Right ventricle myocardium inferior (tissue), 1 donor: ENCODE measurements at regions not wholly inside any gene's neighbourhood (a gene's known extent, or its start where the extent isn't known, plus 50 kb on each side); places are given as distances from the start of the nearest gene placed in this dataset.

Experiments used
- ATAC-seq: fragments of 200-7000 bp; cut with Tn5 transposase; one replicate; pipeline ENCODE4 v1.9.1; 2020; ENCODE audit warnings: mild to moderate bottlenecking, moderate library complexity
- DNase-seq: peaks from one replicate; pipeline ENCODE4 v3.0.0; 2021; ENCODE audit errors: missing footprints
- intact Hi-C: fragments of 100-400 bp; cut with DNase I; formaldehyde crosslinking; loops from one replicate; pipeline ENCODE4 v1.11.0; 2022
- donor health status: DM: no; HTN: yes; CAD: no; lungs with severe emphysema.

DNA sequence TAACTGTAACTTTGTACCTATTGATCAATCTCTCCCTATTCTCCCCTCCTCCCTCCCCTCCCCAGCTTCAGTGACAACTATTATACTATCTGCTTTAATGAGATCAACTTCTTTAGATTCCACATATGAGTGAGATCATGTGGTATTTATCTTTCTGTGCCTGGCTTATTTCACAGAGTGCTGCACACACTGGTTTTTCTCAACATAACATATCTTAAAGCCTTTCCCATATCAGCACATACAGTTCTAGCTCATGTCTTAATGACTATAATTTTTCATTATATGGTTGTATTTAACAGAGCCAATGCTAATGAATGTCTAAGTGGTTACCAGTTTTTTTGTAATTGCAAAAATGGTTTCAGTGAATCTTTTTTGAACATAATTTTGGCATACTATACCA, 340.3 kb upstream of the DDI1 start:
- DNase-seq: no peak
- intact Hi-C loops: no loop called here

DNA sequence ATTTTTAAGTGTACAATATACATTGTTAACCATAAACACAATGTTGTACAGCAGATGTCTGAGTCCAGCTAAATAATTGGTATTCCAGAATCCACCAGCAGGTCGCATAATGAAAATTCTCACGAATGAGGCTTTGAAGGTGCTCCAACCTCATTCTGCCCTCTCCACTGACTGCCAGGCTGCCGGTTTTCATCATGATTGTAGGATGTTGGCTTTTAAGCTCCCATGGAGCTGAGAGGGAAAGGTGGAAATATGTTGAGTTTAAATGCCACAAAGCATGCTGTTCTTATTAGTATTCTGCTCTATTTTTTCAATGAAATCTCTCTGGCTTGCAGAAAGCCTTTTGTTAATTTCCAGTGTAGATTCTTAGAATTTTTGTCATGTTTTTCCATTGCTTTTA, 337.2 kb upstream of the DDI1 start:
- no peak for ATAC-seq

More for the DNA sequence above, 340.3 kb upstream of the DDI1 start:
- ATAC-seq: no peak

DNA sequence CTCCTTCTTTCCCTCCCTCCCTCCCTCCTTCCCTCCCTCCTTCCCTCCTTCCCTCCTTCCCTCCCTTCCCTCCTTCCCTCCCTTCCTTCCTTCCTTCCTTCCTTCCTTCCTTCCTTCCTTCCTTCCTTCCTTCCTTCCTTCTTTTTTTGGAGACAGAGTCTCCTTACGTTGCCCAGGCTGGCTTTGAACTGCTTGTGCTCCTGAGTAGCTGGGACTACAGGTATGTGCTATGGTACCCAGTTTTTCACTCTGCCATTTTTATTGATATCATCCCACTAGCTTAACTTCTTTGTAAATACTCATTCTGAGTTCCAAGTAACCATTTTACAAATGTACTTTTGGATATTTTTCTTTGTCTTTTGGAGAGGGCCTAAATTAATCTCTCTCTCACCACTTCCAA, 336.8 kb upstream of the DDI1 start:
- DNase-seq (no peak), ATAC-seq (no peak)
- intact Hi-C loops: loop anchor here (10.0 kb wide), 1 partner anchor 75 kb away; no protein-coding TSS in a partner anchor

More for the DNA sequence above, 337.2 kb upstream of the DDI1 start:
- no peak for DNase-seq
- intact Hi-C loops: no loop called here

DNA sequence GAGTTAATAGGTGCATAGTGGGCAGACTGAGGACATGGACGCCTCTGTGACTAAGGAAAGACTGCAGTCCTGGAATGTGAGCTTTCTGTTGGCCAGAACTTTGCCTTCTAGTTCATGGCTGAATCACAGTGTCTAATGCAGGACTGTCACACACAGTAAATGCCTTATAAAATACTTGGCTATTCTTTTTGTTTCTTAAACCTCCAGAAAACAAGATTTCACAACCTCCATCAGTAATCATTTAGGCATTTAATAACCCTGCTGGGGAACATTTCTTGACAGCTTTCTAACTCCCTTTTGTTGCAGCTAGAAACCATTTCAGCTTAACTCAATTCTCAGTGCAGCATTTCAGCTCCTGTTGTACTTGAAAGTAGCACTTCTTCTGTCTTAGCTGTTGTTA, 335.8 kb upstream of the DDI1 start:
- DNase-seq (no peak), ATAC-seq (peak; percentile 87)
- intact Hi-C loops: loop anchor here (10.0 kb wide), 1 partner anchor 74 kb away; no protein-coding TSS in a partner anchor

DNA sequence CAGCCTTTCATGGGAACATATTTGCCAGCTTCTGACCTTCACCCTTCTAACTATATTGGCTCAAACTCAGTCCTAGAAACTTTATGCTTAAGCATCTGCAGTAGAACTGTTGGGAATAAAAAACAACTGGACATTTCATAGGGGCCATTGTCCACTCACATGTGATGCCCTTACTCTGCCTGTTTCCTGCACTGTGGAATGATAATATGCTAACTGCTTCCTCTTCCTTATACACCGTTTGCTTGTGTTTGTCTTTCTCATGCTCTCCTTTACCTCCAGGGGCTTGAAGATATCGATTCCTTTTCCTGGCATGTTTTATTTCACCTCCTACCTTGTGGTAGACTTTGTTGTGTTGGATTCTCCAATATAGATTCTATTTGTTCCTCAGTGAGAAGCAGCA, 333.0 kb upstream of the DDI1 start:
- ATAC-seq (no peak), DNase-seq (no peak)
- intact Hi-C loops: loop anchor here (10.0 kb wide), 1 partner anchor 71 kb away; no protein-coding TSS in a partner anchor

DNA sequence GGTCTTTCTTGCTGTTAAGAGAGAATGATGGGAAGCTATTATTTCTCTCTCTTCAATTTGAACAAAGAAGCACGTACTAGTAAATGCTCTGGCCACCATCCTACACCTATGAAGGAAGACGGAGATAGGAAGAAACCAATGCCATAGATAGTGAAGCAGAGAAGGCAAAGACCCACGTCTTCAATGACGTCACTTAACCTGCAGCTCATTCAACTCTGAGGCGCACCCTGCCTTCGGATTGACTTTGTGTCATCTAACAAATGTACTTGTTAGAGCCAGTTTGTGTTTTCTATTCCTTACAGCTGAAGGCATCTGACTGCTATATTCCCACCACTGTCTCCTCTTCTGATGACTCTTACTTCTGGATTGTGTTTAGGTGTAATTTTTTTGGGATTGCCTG, 332.5 kb upstream of the DDI1 start:
- ATAC-seq: no peak
- DNase-seq: no peak
- intact Hi-C loops: loop anchor here (10.0 kb wide), 1 partner anchor 71 kb away; no protein-coding TSS in a partner anchor

DNA sequence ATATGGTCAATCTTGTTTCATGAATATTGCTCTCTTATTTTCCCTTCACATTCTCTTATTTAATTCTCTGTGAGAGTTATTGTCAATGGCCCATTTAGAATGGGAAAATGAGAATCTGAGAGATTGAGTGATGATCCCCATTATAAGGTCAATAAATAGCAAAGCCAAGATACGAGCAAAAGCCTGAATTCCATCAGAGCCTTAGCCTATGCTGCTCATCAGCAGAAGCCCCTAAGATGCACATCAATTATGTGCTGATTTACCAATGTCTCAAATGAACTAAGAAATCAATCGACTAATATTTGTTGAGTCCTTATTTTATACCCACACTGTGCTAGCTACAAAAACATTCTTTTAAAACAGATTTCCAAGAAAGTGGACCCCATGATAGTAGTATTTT, 330.8 kb upstream of the DDI1 start:
- no peak for ATAC-seq
- intact Hi-C loops: loop anchor here (10.0 kb wide), 1 partner anchor 69 kb away; no protein-coding TSS in a partner anchor
- DNase-seq: no peak

DNA sequence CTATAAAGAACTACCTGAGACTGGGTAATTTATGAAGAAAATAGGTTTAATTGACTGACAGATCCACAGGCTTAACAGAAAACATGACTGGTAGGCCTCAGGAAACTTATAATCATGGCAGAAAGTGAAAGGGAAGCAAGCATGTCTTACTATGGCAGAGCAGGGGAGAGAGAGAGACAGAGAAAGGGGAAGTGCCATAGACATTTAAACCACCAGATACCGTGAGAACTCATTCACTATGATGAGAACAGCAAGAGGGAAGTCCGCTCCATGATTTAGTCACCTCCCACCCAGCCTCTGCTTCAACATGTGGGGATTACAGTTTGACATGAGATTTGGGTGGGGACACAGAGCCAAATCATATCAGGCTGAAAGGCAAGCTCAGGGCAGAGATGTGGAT, 327.1 kb upstream of the DDI1 start:
- DNase-seq (no peak), ATAC-seq (no peak)
- intact Hi-C loops: loop anchor here (10.0 kb wide), 1 partner anchor 65 kb away; no protein-coding TSS in a partner anchor

DNA sequence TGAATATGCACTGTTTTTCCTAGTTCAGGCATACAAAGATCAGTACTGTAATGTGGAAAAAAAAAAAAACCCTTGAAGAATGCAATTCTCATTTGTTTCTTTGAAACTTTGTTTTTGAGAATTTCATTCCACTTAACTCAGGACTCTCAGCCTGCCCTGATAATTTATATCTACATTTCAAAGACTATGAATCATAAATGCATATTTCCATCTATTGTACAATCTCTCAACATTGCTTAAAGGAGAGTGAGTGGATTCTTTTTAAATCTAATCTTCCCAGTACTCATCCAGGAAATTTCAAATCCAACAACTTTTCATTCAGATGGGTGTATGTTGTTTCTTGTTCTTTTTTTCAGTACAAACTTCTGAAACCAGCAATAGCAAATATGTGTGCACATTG, 322.2 kb upstream of the DDI1 start:
- no peak for ATAC-seq
- intact Hi-C loops: no loop called here
- DNase-seq: no peak

DNA sequence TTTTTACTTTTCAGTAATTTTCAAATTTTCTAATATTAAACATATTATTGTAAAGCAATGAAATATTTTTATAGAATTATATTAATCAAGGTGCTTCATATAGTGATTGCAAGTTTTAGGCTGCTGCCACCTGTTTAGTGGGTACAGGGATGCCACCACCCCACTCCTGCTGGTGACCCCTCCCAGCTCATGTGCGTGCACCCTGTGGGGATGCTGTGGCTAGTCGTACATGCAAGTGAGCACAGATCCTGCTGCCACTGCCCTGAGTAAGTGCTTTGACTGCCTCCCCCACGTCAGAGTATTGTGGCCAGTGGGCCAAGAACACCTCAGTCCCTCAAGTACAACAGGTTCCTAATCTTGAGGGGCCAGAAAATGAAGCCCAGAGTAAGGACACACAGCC, 320.1 kb upstream of the DDI1 start:
- DNase-seq (no peak), ATAC-seq (no peak)
- intact Hi-C loops: no loop called here

DNA sequence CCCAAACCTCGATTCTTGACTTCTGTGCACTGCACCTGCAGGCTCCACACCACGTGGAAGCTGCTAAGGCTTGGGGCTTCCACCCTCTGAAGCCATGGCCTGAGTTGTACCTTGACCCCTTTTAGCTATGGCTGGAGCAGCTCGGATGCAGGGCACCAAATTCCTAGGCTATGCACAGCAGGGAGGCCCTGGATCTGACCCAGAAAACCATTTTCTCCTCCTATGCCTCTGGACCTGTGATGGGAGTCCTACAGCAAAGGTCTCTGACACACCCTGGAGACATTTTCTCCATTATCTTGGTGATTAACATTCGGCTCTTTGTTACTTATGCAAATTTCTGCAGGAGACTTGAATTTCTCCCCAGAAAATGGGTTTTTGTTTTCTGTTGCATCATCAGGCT, 309.2 kb upstream of the DDI1 start:
- intact Hi-C loops: no loop called here
- ATAC-seq (no peak), DNase-seq (no peak)

DNA sequence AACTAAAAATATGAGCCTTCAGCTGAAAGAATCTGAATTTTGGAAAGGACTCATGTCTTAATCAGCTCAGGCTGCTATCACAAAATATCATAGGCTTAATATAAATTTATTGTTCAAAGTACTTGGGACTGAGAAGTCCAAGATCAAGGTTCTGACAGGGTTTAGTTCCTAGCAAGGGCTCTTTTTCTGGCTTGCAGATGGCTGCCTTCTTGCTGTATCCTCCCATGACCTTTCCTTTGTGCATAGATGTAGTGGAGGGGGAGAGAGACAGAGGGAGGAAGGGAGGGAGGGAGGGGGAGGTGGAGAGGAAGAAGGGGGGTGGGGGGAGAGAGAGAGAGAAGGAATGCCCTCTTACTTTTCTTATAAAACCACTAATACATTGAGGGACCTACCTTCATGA, 306.8 kb upstream of the DDI1 start:
- no peak for DNase-seq
- no peak for ATAC-seq
- intact Hi-C loops: loop anchor here (5.0 kb wide), 1 partner anchor 168 kb away; no protein-coding TSS in a partner anchor

DNA sequence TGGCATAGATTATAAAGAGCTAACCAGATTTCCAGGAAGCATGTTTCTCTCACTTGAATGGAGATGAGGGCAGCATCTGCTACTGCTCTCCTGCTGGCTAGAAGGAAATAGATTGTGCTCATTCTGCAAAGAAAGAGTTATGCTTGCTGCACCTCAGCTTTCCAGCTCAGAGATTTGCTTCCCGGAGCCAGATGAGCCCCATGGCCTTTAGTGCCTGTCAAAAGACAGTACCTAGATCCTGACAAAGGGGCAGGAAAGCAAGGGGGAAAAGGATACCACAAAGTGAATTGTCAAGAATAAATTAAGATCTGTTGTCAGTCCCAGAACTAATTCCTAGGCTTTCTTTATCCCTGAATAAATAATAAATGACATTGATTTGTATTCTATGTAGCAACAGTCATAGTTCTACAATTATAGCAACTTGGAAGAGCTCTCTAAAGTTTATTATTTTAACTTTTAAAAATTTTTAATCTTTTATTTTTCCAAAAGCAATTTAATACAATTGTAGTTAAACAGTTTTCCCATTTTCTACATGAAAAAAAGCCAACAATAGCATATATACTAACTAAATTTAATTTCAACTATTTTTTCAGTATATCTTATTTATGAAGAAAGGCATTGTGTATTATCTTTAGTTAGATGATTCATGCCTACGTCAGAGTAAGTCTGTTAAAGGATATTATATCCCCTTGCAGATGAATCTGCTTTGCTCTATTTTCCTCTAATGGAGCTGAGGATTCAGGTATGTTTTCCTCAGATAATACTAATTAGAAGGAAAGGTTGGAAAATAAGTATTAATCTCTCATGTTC, 306.1 kb upstream of the DDI1 start:
- DNase-seq (no peak), ATAC-seq (no peak)
- intact Hi-C loops: loop anchor here (5.0 kb wide), 1 partner anchor 167 kb away; no protein-coding TSS in a partner anchor

DNA sequence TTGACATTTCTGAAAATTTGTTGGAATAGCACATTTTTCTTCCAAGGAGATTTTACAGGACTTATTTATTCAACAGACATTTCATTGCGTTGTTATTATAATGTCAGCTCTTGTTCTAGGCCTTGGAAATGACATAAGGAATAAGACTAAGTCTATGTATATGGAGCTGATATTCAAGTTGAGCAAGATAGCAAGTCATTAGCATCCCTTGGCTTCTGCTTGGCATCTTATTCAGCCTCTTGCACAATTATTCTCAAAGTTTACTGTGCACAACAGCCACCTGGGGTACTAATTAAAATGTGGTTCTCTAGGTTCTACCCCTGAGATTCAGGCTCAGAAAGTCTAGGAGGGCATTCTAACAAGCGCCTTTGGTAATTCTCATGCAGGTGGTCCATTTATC, 304.8 kb upstream of the DDI1 start:
- ATAC-seq (no peak), DNase-seq (no peak)
- intact Hi-C loops: loop anchor here (5.0 kb wide), 1 partner anchor 166 kb away; no protein-coding TSS in a partner anchor

DNA sequence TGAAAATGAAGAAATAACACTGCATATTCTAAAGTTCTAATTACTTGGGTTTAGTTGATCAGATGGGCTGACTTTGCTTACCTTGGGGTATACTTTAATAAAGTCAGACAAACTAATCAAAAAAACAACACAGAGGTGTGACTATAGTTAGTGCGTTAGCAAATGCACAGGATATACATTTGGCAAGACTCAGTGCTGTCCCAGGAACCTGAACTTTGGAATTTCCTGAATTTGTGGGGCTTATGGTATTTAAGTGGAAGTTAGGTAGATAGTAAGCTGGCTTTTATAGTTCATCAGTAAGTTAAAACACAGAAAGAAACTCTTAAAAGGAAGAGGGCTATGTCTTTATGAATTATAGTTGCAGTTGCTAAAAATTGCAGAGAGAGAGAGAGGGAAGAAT, 302.6 kb upstream of the DDI1 start:
- intact Hi-C loops: loop anchor here (5.0 kb wide), 1 partner anchor 163 kb away; no protein-coding TSS in a partner anchor

DNA sequence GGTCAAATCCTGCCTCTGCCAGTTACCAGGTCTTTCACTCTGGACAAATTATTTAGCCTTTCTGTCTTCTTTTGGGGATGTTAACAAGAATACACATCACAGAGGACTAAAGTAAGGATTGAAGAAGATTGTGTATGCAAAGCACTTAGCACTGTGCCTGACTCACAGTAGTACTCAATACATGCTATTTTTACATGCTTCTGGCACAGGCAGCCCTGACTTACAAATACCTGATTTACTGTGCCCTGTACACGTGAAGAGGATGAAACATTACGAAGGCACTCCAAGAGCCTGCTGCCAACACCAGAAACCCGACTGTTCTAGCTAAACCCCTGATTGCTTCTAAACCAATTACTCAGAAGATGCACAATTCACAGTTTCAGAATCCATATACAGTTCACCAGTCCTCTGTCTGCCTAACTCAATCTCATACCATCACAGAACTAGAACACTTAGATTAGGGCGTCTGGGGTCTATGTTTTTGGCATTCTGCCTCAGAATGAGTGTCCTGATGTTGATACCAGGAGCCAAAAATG, 300.9 kb upstream of the DDI1 start:
- no peak for DNase-seq
- ATAC-seq: peak; percentile 53
- intact Hi-C loops: no loop called here

More for the DNA sequence above, 302.6 kb upstream of the DDI1 start:
- ATAC-seq (no peak), DNase-seq (no peak)

DNA sequence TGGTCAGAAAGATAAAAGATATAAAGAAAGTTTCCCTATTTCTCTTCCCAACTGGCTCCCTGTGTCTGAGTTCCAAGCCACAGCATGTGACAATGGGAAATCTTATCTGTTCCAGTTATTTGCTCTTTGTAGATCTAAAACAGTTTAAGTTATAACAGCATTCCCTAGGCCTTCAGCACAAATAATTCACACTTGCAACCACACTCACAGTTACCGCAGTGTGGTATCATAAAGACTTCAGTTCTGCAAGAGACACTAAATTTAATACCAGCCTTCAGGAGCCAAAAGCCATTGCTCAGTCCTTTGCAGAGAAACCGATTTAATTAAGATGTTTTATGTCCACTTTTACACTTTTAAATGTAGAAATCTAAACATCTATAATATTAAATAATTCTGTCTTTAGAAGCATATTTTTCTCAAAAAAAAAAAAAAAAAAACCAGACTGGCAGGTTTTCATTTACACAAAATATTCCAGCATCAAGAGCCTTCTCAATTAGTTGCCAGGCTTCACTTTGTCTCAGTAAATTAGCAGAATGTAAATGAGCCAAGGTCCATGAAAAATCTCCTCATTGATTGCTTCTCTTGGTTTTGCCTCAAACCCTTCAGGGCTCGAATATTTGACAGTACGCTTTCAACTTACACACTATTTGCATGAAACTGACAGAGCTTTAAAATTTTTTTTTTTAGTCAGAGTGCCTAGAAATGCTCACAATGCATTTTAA, 300.0 kb upstream of the DDI1 start:
- intact Hi-C loops: no loop called here
- DNase-seq (no peak), ATAC-seq (no peak)

DNA sequence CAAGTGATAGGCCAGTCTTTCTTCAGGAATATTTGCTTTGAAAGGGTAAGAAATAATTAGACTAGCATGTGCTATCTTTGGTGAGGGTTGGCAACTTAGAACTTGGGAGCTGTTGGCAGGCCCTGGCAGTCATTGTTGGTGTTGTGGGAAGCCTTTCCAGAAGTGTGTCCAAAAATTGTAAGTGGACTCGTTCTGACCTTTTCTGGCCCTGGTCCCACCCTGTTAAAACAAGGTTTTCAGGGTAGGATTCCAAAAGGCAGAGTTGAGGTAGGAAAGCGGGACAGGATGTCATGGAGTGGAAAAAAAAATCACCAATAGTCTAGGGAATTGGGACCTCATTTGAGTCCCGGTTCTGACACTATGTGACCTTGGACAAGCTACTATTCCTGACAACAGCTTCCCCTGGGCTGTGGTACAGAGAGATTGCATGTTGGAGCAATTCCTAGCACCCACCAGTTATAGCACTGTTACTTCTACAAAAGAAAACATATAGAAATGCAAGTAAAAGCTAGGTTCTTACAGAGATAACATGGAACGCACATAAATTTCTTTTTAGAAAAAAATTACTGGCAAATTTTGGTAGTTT, 299.3 kb upstream of the DDI1 start:
- DNase-seq (peak; percentile 67), ATAC-seq (peak; percentile 92)
- intact Hi-C loops: no loop called here

DNA sequence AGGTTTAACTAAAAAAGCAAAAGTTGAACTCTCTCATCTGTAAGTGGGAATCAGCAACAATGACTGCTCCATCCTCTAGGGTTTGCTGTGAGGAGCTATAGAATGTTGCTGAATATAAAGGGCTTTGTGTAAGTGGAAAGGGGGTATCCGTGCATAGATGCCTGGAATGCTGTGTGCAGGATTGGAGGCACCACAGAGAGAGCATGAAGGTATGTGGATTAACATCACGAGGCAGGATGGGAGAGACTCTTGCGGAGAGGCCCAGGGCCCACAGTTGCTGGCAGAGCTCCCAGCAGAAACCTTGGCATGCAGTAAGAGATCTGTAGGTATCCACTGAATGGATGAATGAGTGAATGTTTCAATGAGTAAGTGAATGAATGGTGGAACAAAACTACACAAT, 298.7 kb upstream of the DDI1 start:
- intact Hi-C loops: no loop called here
- DNase-seq (no peak), ATAC-seq (peak; percentile 48)
